ENCODE measurements at regions not wholly inside any gene's neighbourhood (a gene's known extent, or its start where the extent isn't known, plus 50 kb on each side); places are given as distances from the start of the nearest gene placed in this dataset.

- no peak overlapping the region for H3K27ac ChIP-seq
- intact Hi-C loops (cut with DNase I; ENCODE audit: low total_unique reads), result no loop called here
- no peak for TF ChIP-seq CTCF (IDR thresholded peaks at IDR 0.05)
- no peaks in the 10 kb centered on the region for H3K36me3 ChIP-seq
- no peaks in the 10 kb centered on the region for H3K9me3 ChIP-seq
- no peak overlapping the region for H3K4me3 ChIP-seq
- H3K27me3 ChIP-seq, result no peaks in the 10 kb centered on the region
- H3K4me1 ChIP-seq, result no peaks in the 10 kb centered on the region
- DNase-seq, result no peak
Observed at GRCh38 chr12:92627511-92627910, 75.3 kb upstream of the PLEKHG7 start.

DNA sequence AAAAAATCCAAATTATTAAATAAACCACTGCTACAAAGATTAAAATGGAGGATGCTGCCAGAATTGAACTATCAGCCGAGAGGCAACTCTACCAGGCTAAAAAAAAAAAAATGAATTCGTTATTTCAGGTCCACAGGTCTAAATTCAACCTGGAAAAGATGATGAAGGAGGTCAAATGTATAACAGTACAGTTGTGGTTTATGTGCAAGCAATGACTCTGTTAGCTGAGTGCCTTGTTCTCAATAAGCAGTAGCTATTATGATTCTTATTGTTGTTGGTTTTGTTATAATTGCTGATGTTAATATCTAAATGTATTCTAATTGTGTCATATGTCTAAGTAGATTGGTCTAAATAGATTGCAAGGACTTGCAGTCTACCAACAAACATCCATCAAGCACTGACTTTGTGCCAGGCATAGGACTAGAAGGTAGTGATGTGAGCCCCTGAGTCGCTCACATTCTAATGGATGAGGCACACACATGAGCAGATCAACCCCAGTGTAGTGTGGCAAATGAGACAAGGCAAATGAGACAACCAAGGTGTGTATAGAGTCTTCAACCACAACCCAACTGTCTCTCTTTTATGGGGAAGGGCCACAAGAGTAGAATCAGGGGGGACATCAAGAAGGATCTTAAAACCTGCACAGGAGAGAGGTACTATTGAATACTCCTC, 77.0 kb upstream of the PLEKHG7 start:
- Histone ChIP-seq H3K27me3 (no peaks in the 10 kb centered on the region), H3K4me3 (no peak overlapping the region), H3K27ac (no peak overlapping the region), H3K9me3 (no peaks in the 10 kb centered on the region), H3K36me3 (no peaks in the 10 kb centered on the region), H3K4me1 (no peaks in the 10 kb centered on the region)
- DNase-seq, result no peak
- intact Hi-C loops (cut with DNase I; ENCODE audit: low total_unique reads), result no loop called here
- no peak for TF ChIP-seq CTCF (IDR thresholded peaks at IDR 0.05)

DNA sequence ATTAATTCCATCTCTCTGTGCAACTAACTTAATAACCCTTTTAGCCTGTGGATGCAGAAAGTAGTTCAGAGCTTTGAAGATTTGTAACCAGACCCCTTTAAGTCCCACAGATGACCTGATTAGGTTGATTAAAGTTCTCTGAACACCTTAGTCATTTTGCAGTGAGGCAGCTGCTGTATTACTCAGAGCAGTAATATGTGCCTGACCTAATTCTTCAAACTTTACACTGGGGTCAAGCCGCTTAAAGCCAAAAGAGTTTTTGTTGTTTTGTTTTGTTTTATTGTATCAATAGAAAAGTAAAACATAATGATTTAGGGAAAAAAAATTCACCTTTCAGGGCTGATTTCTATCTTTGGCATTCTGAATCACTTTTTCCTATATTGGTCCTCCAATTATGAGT, 78.6 kb upstream of the PLEKHG7 start:
- no peaks in the 10 kb centered on the region for H3K27me3 ChIP-seq
- TF ChIP-seq CTCF (IDR thresholded peaks at IDR 0.05), result no peak
- H3K4me1 ChIP-seq, result no peaks in the 10 kb centered on the region
- intact Hi-C loops (cut with DNase I; ENCODE audit: low total_unique reads), result no loop called here
- no peak overlapping the region for H3K4me3 ChIP-seq
- DNase-seq, result no peak
- no peaks in the 10 kb centered on the region for H3K36me3 ChIP-seq
- H3K9me3 ChIP-seq, result no peaks in the 10 kb centered on the region
- no peak overlapping the region for H3K27ac ChIP-seq

GRCh38 chr12:92623386-92623785, 79.4 kb upstream of the PLEKHG7 start:
- H3K36me3 ChIP-seq, result no peaks in the 10 kb centered on the region
- H3K27me3 ChIP-seq, result no peaks in the 10 kb centered on the region
- intact Hi-C loops (cut with DNase I; ENCODE audit: low total_unique reads), result no loop called here
- no peak overlapping the region for H3K4me3 ChIP-seq
- no peak for DNase-seq
- H3K9me3 ChIP-seq, result no peaks in the 10 kb centered on the region
- no peak overlapping the region for H3K27ac ChIP-seq
- no peaks in the 10 kb centered on the region for H3K4me1 ChIP-seq
- TF ChIP-seq CTCF (IDR thresholded peaks at IDR 0.05), result no peak

GRCh38 chr12:92621833-92622232, 81.0 kb upstream of the PLEKHG7 start:
- Histone ChIP-seq H3K27ac (no peak overlapping the region), H3K36me3 (no peaks in the 10 kb centered on the region), H3K9me3 (no peaks in the 10 kb centered on the region), H3K4me3 (no peak overlapping the region), H3K27me3 (no peaks in the 10 kb centered on the region), H3K4me1 (no peaks in the 10 kb centered on the region)
- TF ChIP-seq CTCF (IDR thresholded peaks at IDR 0.05), result no peak
- DNase-seq, result no peak
- intact Hi-C loops (cut with DNase I; ENCODE audit: low total_unique reads), result no loop called here

DNA sequence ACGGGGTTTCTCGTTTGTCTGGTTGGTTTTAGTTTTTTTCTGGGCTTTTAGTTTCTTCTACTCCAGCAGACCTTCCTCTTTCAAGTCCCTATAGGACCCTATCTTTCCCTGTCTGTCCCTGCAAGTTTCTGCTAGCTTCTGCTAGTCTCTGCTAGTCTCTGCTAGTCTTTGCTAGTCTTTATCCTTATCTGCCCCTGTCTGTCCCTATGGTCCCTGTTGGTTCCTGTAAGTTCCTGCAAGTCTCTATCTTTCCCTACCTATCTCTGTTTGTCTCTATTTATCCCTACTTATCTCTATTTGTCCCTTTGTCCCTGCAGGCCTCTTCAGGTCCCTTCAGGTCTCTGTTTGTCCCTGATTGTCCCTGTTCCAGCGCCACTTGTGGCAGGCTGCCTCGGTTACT, 81.5 kb upstream of the PLEKHG7 start:
- TF ChIP-seq CTCF (IDR thresholded peaks at IDR 0.05), result no peak
- DNase-seq, result no peak
- H3K27me3 ChIP-seq, result no peaks in the 10 kb centered on the region
- H3K36me3 ChIP-seq, result no peaks in the 10 kb centered on the region
- no peaks in the 10 kb centered on the region for H3K4me1 ChIP-seq
- no peaks in the 10 kb centered on the region for H3K9me3 ChIP-seq
- intact Hi-C loops (cut with DNase I; ENCODE audit: low total_unique reads), result no loop called here
- H3K4me3 ChIP-seq, result no peak overlapping the region
- H3K27ac ChIP-seq, result no peak overlapping the region
